SK-N-SH (cell line): ENCODE measurements at regions not wholly inside any gene's neighbourhood (a gene's known extent, or its start where the extent isn't known, plus 50 kb on each side); places are given as distances from the start of the nearest gene placed in this dataset.

Experiments used
- CTCF ChIA-PET: fragments of 300-600, 350-600 bp; formaldehyde crosslinking; extraction: SDS; loops from one replicate; lab custom pipeline; 2021; lab: Yijun Ruan, JAX
- POLR2A ChIA-PET: fragments of 350-600 bp; sonication (Branson Sonifier 250); formaldehyde crosslinking; extraction: SDS; loops from one replicate; lab custom pipeline; 2020; ENCODE audit warnings: antibody characterized with exemption, inconsistent platforms; lab: Yijun Ruan, JAX
- DNase-seq: peaks from one replicate; pipeline ENCODE4 v3.0.0; 2012
- H2AFZ ChIP-seq: fragments of 200-600 bp; sonication (generic); 2 replicates; pipeline ENCODE4 v1.8.1; 2016; ENCODE audit warnings: antibody characterized with exemption, mild to moderate bottlenecking, low read depth
- H3F3A ChIP-seq: fragments of 200-600 bp; sonication (generic); replicated peaks from 2 replicates; pipeline ENCODE3; 2016; ENCODE audit warnings: antibody characterized with exemption, mild to moderate bottlenecking; ENCODE audit not compliant: insufficient read depth
- H3K27ac ChIP-seq, 2 experiments: fragments of 200-500 bp in 1 of 2; fragments of 200-600 bp in 1 of 2; sonication (Bioruptor generic) in 1 of 2; sonication (generic), shearing (Covaris generic) in 1 of 2; 2 replicates each; pipeline versions ENCODE4 v1.5.1 to v1.6.1; 2014 to 2016; ENCODE audit warnings: low read depth in 2 of 2, inconsistent platforms in 1 of 2, low read length in 1 of 2, mild to moderate bottlenecking in 1 of 2, mixed read lengths in 1 of 2
- H3K27me3 ChIP-seq: fragments of 200-600 bp; sonication (generic), shearing (Covaris generic); 2 replicates; pipeline ENCODE4 v1.6.1; 2016; ENCODE audit warnings: mixed run types; ENCODE audit not compliant: insufficient read depth
- H3K36me3 ChIP-seq, 2 experiments: fragments of 200-500 bp in 1 of 2; fragments of 200-600 bp in 1 of 2; sonication (Bioruptor generic) in 1 of 2; sonication (generic) in 1 of 2; replicated peaks in 1 of 2; 2 replicates each; pipeline versions ENCODE3 to v1.5.1; 2014 to 2016; ENCODE audit warnings: low read length in 1 of 2, mild to moderate bottlenecking in 1 of 2; ENCODE audit not compliant: insufficient read depth in 2 of 2, control insufficient read depth in 1 of 2
- H3K4me1 ChIP-seq, 2 experiments: fragments of 200-500 bp in 1 of 2; fragments of 200-600 bp in 1 of 2; sonication (Bioruptor generic) in 1 of 2; sonication (generic), shearing (Covaris generic) in 1 of 2; 2 replicates each; pipeline versions ENCODE4 v1.5.1 to v1.6.1; 2014 to 2016; ENCODE audit warnings: low read depth in 1 of 2, low read length in 1 of 2, mixed run types in 1 of 2; ENCODE audit not compliant: insufficient read depth in 2 of 2, control insufficient read depth in 1 of 2
- H3K4me2 ChIP-seq: fragments of 200-600 bp; sonication (generic), shearing (Covaris generic); 2 replicates; pipeline ENCODE4 v1.6.1; 2017; ENCODE audit warnings: mixed run types
- H3K4me3 ChIP-seq, 2 experiments: fragments of 200-500 bp in 1 of 2; fragments of 200-600 bp in 1 of 2; sonication (Bioruptor generic) in 1 of 2; sonication (generic), shearing (Covaris generic) in 1 of 2; 2 replicates each; pipeline versions ENCODE4 v1.5.1 to v1.8.1; 2014 to 2016; ENCODE audit warnings: low read depth in 2 of 2, inconsistent platforms in 1 of 2, low read length in 1 of 2, mild to moderate bottlenecking in 1 of 2, mixed read lengths in 1 of 2, moderate library complexity in 1 of 2
- H3K79me2 ChIP-seq: fragments of 200-600 bp; sonication (generic); 2 replicates; pipeline ENCODE4 v1.8.1; 2017; ENCODE audit warnings: mild to moderate bottlenecking; ENCODE audit not compliant: insufficient read depth
- H3K9ac ChIP-seq: fragments of 200-600 bp; sonication (generic); 2 replicates; pipeline ENCODE4 v1.6.1; 2017; ENCODE audit warnings: mixed run types
- H3K9me2 ChIP-seq: fragments of 200-600 bp; sonication (generic); 2 replicates; pipeline ENCODE4 v1.6.1; 2017; ENCODE audit warnings: mixed run types
- H3K9me3 ChIP-seq: fragments of 200-600 bp; sonication (generic); 2 replicates; pipeline ENCODE4 v1.6.1; 2017; ENCODE audit warnings: mixed run types, mild to moderate bottlenecking, moderate library complexity
- H4K20me1 ChIP-seq: fragments of 200-600 bp; sonication (generic); 2 replicates; pipeline ENCODE4 v1.6.1; 2017; ENCODE audit warnings: mild to moderate bottlenecking, mixed run types; ENCODE audit not compliant: insufficient read depth
- CHD2 ChIP-seq: fragments of 150-350 bp; IDR thresholded peaks from 2 replicates; pipeline ENCODE4 v1.6.1; 2018; ENCODE audit warnings: low read length; ENCODE audit not compliant: partially characterized antibody
- ELF1 ChIP-seq: IDR thresholded peaks from 2 replicates; pipeline ENCODE4 v1.4.0; 2012
- EP300 ChIP-seq, 2 experiments: IDR thresholded peaks; 2 replicates each; pipeline versions ENCODE4 v1.4.0 to v1.6.1; 2012; ENCODE audit warnings: borderline replicate concordance in 1 of 2, low read depth in 1 of 2, low read length in 1 of 2
- EZH2phosphoT487 ChIP-seq: fragments of 200-600 bp; sonication (generic); IDR thresholded peaks from 2 replicates; pipeline ENCODE4 v1.6.1; 2017; ENCODE audit warnings: low read depth, mixed run types, mild to moderate bottlenecking, antibody characterized with exemption, moderate library complexity, borderline replicate concordance
- FOSL2 ChIP-seq: IDR thresholded peaks from 2 replicates; pipeline ENCODE4 v1.4.0; 2012; ENCODE audit warnings: low read depth, mild to moderate bottlenecking, moderate library complexity, borderline replicate concordance
- FOXJ3 ChIP-seq: sonication (generic); formaldehyde crosslinking; IDR thresholded peaks from 2 replicates; pipeline ENCODE4 v1.5.1; 2020; ENCODE audit warnings: mild to moderate bottlenecking, missing genetic modification reagents
- GABPA ChIP-seq: IDR thresholded peaks from 2 replicates; pipeline ENCODE4 v1.4.0; 2012; ENCODE audit warnings: low read depth, mild to moderate bottlenecking
- GATA2 ChIP-seq: sonication (generic); formaldehyde crosslinking; IDR thresholded peaks from 2 replicates; pipeline ENCODE4 v1.5.0; 2020; ENCODE audit warnings: mild to moderate bottlenecking, missing genetic modification reagents
- JUND ChIP-seq: IDR thresholded peaks from 2 replicates; pipeline ENCODE4 v1.4.0; 2012
- MEF2A ChIP-seq: IDR thresholded peaks from 2 replicates; pipeline ENCODE4 v1.4.0; 2012; ENCODE audit warnings: low read depth, borderline replicate concordance
- MXI1 ChIP-seq: IDR thresholded peaks from 2 replicates; pipeline ENCODE4 v1.6.1; 2012; ENCODE audit warnings: mild to moderate bottlenecking, low read depth, low read length, improper control_type of control experiment
- NFIC ChIP-seq: IDR thresholded peaks from 2 replicates; pipeline ENCODE4 v1.4.0; 2012; ENCODE audit warnings: borderline replicate concordance
- NRF1 ChIP-seq: IDR thresholded peaks from 2 replicates; pipeline ENCODE4 v1.6.1; 2012; ENCODE audit warnings: low read depth, mild to moderate bottlenecking, low read length
- POLR2AphosphoS5 ChIP-seq: IDR thresholded peaks from 2 replicates; pipeline ENCODE4 v1.6.1; 2012; ENCODE audit warnings: low read depth, low read length
- RAD21 ChIP-seq: IDR thresholded peaks from 2 replicates; pipeline ENCODE4 v1.6.1; 2012; ENCODE audit warnings: mild to moderate bottlenecking, low read length
- RCOR1 ChIP-seq: fragments of 150-350 bp; IDR thresholded peaks from 2 replicates; pipeline ENCODE4 v1.6.1; 2017; ENCODE audit warnings: antibody characterized with exemption, low read length
- RFX5 ChIP-seq: IDR thresholded peaks from 2 replicates; pipeline ENCODE4 v1.6.1; 2012; ENCODE audit warnings: mild to moderate bottlenecking, improper control_type of control experiment, low read length
- RXRA ChIP-seq: IDR thresholded peaks from 2 replicates; pipeline ENCODE4 v1.4.0; 2012; ENCODE audit warnings: low read depth, mild to moderate bottlenecking, borderline replicate concordance
- SIN3A ChIP-seq: IDR thresholded peaks from 2 replicates; pipeline ENCODE4 v1.6.1; 2012; ENCODE audit warnings: low read depth, mild to moderate bottlenecking, low read length, moderate library complexity, borderline replicate concordance
- SMC3 ChIP-seq: IDR thresholded peaks from 2 replicates; pipeline ENCODE4 v1.6.1; 2012; ENCODE audit warnings: low read depth, low read length, improper control_type of control experiment
- TAF1 ChIP-seq: IDR thresholded peaks from 2 replicates; pipeline ENCODE4 v1.6.1; 2012; ENCODE audit warnings: low read depth, mild to moderate bottlenecking, low read length, moderate library complexity, borderline replicate concordance
- TCF12 ChIP-seq: IDR thresholded peaks from 2 replicates; pipeline ENCODE4 v1.4.0; 2012
- TEAD4 ChIP-seq: IDR thresholded peaks from 2 replicates; pipeline ENCODE4 v1.4.0; 2012; ENCODE audit warnings: mild to moderate bottlenecking, borderline replicate concordance; ENCODE audit not compliant: insufficient read depth
- YY1 ChIP-seq: IDR thresholded peaks from 2 replicates; pipeline ENCODE4 v1.4.0; 2012; ENCODE audit warnings: low read depth, mild to moderate bottlenecking
- WGBS: methylation state at CpG from one replicate; pipeline ENCODE4 v1.1.6; 2017; ENCODE audit warnings: low lambda C conversion rate; 5-methylcytosine and 5-hydroxymethylcytosine counted together
- TF ChIP-seq, protein P1 (sequence below): fragments of 150-350 bp; IDR thresholded peaks from 2 replicates; pipeline ENCODE4 v1.6.1; 2017; ENCODE audit warnings: antibody characterized with exemption, low read length, low read depth, borderline replicate concordance
- TF ChIP-seq, protein P2 (sequence below): fragments of 150-350 bp; IDR thresholded peaks from 2 replicates; pipeline ENCODE4 v1.6.1; 2016; ENCODE audit warnings: mild to moderate bottlenecking, low read depth, low read length
- TF ChIP-seq, protein P3 (sequence below): IDR thresholded peaks from 2 replicates; pipeline ENCODE4; 2012
- TF ChIP-seq, protein P4 (sequence below): IDR thresholded peaks from 2 replicates; pipeline ENCODE4 v1.4.0; 2012; ENCODE audit warnings: low read depth, borderline replicate concordance
- TF ChIP-seq, protein P5 (sequence below): IDR thresholded peaks from 2 replicates; pipeline ENCODE4 v1.6.1; 2012; ENCODE audit warnings: mild to moderate bottlenecking, low read depth, low read length, moderate library complexity

DNA sequence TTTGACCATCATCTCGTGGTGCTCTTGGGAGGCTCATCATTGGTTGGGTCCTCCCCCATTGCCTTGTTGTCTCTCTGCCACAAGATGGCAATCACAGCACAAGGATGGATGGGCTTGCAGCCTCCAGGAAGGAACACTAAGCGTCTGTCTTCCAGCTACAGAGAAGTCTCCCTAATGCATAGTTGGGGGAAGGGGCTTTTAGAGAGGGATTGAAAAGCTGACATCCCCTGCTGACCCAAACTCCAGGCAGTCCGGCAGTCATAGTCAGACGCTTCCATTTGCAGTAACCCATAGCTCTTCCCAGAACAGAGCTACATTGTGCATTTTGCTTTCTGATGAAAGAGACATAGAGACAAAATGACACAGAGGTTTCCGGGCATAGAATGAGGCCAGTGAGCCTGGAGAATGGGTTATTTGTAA is 111.4 kb downstream of the UTP18 start:
- peak overlapping the region in 1 of 2 experiments; percentile 4; a peak in 1 of 4 replicates for H3K27ac ChIP-seq
- H3K9ac ChIP-seq, result no peak overlapping the region
- no peaks in the 10 kb centered on the region for H3K79me2 ChIP-seq
- H3K36me3 ChIP-seq, result no peaks in the 10 kb centered on the region
- no peaks in the 10 kb centered on the region for H3K9me3 ChIP-seq
- H4K20me1 ChIP-seq, result no peaks in the 10 kb centered on the region
- H3K4me1 ChIP-seq, result peaks cover 0 to 16% of the 10 kb centered on the region in 2 experiments; a peak in 1 of 4 replicates
- ChIA-PET CTCF (interaction anchor here (0.6 to 4.6 kb wide), 113 partner anchors 9 to 1797 kb away, joined by 3 to 88 read pairs (median 4); partner anchors contain the start of gene NME2), POLR2A (no interaction called here)
- no peaks in the 10 kb centered on the region for H3K9me2 ChIP-seq
- H2AFZ ChIP-seq, result peak overlapping the region; percentile 88
- no peaks in the 10 kb centered on the region for H3F3A ChIP-seq
- no peaks in the 10 kb centered on the region for H3K27me3 ChIP-seq
- peak overlapping the region in 1 of 2 experiments; percentile 10; a peak in 1 of 4 replicates for H3K4me3 ChIP-seq
- 0 out of 2 replicates have a peak overlapping the region, but pooled peaks have one; percentile 45 for H3K4me2 ChIP-seq
- WGBS, result 26% methylated on average over 5 of the region's 5 CpGs
- DNase-seq, result peak; percentile 85
- peak; percentile 92 for TF ChIP-seq SMC3
- TF ChIP-seq YY1, result no peak
- TF ChIP-seq, protein P1, sequence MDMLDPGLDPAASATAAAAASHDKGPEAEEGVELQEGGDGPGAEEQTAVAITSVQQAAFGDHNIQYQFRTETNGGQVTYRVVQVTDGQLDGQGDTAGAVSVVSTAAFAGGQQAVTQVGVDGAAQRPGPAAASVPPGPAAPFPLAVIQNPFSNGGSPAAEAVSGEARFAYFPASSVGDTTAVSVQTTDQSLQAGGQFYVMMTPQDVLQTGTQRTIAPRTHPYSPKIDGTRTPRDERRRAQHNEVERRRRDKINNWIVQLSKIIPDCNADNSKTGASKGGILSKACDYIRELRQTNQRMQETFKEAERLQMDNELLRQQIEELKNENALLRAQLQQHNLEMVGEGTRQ, result no peak
- no peak for TF ChIP-seq EP300 (IDR thresholded peaks at IDR 0.05; ENCODE audit: borderline replicate concordance in 1 of 2, low read depth in 1 of 2, low read length in 1 of 2)
- TF ChIP-seq, protein P2, sequence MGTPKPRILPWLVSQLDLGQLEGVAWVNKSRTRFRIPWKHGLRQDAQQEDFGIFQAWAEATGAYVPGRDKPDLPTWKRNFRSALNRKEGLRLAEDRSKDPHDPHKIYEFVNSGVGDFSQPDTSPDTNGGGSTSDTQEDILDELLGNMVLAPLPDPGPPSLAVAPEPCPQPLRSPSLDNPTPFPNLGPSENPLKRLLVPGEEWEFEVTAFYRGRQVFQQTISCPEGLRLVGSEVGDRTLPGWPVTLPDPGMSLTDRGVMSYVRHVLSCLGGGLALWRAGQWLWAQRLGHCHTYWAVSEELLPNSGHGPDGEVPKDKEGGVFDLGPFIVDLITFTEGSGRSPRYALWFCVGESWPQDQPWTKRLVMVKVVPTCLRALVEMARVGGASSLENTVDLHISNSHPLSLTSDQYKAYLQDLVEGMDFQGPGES, result no peak
- no peak for TF ChIP-seq MXI1
- TF ChIP-seq RFX5, result peak; percentile 67; the same call in 1 of the 2 replicates
- no peak for TF ChIP-seq POLR2AphosphoS5
- peak; percentile 45; the same call in 1 of the 2 replicates for TF ChIP-seq RCOR1
- no peak for TF ChIP-seq RXRA
- no peak for TF ChIP-seq GATA2
- TF ChIP-seq GABPA, result no peak
- no peak for TF ChIP-seq JUND
- TF ChIP-seq ELF1, result no peak
- peak; percentile 68 for TF ChIP-seq CHD2
- TF ChIP-seq NRF1, result no peak
- TF ChIP-seq, protein P3, sequence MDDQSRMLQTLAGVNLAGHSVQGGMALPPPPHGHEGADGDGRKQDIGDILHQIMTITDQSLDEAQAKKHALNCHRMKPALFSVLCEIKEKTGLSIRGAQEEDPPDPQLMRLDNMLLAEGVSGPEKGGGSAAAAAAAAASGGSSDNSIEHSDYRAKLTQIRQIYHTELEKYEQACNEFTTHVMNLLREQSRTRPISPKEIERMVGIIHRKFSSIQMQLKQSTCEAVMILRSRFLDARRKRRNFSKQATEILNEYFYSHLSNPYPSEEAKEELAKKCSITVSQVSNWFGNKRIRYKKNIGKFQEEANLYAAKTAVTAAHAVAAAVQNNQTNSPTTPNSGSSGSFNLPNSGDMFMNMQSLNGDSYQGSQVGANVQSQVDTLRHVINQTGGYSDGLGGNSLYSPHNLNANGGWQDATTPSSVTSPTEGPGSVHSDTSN, result no peak
- no peak for TF ChIP-seq FOSL2
- TF ChIP-seq, protein P4, sequence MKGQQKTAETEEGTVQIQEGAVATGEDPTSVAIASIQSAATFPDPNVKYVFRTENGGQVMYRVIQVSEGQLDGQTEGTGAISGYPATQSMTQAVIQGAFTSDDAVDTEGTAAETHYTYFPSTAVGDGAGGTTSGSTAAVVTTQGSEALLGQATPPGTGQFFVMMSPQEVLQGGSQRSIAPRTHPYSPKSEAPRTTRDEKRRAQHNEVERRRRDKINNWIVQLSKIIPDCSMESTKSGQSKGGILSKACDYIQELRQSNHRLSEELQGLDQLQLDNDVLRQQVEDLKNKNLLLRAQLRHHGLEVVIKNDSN, result no peak
- TF ChIP-seq NFIC, result no peak
- no peak for TF ChIP-seq EZH2phosphoT487
- no peak for TF ChIP-seq TAF1
- TF ChIP-seq TEAD4, result no peak
- no peak for TF ChIP-seq SIN3A
- TF ChIP-seq, protein P5, sequence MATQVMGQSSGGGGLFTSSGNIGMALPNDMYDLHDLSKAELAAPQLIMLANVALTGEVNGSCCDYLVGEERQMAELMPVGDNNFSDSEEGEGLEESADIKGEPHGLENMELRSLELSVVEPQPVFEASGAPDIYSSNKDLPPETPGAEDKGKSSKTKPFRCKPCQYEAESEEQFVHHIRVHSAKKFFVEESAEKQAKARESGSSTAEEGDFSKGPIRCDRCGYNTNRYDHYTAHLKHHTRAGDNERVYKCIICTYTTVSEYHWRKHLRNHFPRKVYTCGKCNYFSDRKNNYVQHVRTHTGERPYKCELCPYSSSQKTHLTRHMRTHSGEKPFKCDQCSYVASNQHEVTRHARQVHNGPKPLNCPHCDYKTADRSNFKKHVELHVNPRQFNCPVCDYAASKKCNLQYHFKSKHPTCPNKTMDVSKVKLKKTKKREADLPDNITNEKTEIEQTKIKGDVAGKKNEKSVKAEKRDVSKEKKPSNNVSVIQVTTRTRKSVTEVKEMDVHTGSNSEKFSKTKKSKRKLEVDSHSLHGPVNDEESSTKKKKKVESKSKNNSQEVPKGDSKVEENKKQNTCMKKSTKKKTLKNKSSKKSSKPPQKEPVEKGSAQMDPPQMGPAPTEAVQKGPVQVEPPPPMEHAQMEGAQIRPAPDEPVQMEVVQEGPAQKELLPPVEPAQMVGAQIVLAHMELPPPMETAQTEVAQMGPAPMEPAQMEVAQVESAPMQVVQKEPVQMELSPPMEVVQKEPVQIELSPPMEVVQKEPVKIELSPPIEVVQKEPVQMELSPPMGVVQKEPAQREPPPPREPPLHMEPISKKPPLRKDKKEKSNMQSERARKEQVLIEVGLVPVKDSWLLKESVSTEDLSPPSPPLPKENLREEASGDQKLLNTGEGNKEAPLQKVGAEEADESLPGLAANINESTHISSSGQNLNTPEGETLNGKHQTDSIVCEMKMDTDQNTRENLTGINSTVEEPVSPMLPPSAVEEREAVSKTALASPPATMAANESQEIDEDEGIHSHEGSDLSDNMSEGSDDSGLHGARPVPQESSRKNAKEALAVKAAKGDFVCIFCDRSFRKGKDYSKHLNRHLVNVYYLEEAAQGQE, result no peak
- no peak for TF ChIP-seq MEF2A
- no peak for TF ChIP-seq FOXJ3
- peak; percentile 100 for TF ChIP-seq RAD21
- no peak for TF ChIP-seq TCF12
